ENCODE measurements at regions not wholly inside any gene's neighbourhood (a gene's known extent, or its start where the extent isn't known, plus 50 kb on each side); places are given as distances from the start of the nearest gene placed in this dataset.

DNA sequence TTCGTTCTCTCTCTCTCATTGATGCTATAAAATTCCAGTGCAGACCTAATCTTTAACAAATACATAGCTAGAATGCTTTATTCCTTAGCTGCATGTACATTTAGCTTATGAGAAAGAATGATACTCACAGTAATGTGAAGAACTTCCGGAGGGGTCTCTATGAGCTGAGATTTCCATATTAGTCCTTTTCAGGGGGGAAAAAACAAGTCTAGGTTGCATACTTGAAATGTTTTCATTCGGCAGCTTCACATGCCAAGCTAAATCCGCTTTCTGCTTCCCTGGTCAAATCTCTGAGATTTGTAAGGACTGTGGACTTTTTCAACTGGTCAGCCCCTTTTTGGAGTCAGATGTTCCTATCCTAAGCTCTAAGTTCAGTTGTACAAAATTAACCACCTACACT lies 111.5 kb upstream of the COL8A1 start:
- Mint-ChIP-seq H3K9me3 (ENCODE audit: unreplicated experiment) (peaks cover 17% of the 10 kb centered on the region), H3K4me1 (ENCODE audit: insufficient read depth, unreplicated experiment) (no peaks in the 10 kb centered on the region), H3K36me3 (ENCODE audit: insufficient read depth, unreplicated experiment) (no peaks in the 10 kb centered on the region), H3K4me3 (ENCODE audit: unreplicated experiment) (no peak overlapping the region), H3K27me3 (ENCODE audit: insufficient read depth, unreplicated experiment) (no peaks in the 10 kb centered on the region), H3K27ac (ENCODE audit: low read depth, unreplicated experiment) (no peak overlapping the region)
- no TSS peak for BruUV-seq (replicated peaks)
- POLR2A ChIA-PET, result interaction anchor here (0.6 to 0.7 kb wide), 2 partner anchors 9 to 486 kb away, joined by 3 read pairs; no protein-coding TSS in a partner anchor
- CTCF ChIA-PET, result interaction anchor here (0.6 to 1.5 kb wide), 4 partner anchors 9 to 265 kb away, joined by 3 to 6 read pairs (median 5); no protein-coding TSS in a partner anchor
- intact Hi-C loops (cut with micrococcal nuclease), result no loop called here
- TF ChIP-seq, protein P1, sequence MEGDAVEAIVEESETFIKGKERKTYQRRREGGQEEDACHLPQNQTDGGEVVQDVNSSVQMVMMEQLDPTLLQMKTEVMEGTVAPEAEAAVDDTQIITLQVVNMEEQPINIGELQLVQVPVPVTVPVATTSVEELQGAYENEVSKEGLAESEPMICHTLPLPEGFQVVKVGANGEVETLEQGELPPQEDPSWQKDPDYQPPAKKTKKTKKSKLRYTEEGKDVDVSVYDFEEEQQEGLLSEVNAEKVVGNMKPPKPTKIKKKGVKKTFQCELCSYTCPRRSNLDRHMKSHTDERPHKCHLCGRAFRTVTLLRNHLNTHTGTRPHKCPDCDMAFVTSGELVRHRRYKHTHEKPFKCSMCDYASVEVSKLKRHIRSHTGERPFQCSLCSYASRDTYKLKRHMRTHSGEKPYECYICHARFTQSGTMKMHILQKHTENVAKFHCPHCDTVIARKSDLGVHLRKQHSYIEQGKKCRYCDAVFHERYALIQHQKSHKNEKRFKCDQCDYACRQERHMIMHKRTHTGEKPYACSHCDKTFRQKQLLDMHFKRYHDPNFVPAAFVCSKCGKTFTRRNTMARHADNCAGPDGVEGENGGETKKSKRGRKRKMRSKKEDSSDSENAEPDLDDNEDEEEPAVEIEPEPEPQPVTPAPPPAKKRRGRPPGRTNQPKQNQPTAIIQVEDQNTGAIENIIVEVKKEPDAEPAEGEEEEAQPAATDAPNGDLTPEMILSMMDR (IDR thresholded peaks at IDR 0.05; ENCODE audit: unreplicated experiment), result no peak
- DNase-seq (ENCODE audit: unreplicated experiment), result no peak

DNA sequence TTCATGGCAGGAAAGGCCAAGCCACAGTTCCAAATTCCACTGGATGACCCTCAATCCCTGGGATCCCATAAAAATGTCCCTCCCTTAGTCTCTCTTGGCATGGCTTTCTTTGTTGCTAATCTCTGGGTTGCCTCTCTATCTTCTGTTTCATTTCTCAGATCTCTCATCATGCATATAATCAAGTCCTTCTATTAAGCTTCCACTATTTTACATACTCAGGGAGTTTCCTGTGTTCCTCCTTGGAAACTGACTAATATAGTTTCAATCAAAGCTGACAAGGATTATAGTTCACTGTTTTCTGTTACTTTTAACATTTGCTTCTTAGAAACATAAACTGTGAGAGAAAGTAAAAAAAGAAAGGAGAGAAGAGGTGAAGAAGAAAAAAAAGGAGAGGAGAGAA lies 113.8 kb upstream of the COL8A1 start:
- Mint-ChIP-seq H3K4me3 (ENCODE audit: unreplicated experiment) (no peak overlapping the region), H3K36me3 (ENCODE audit: insufficient read depth, unreplicated experiment) (no peaks in the 10 kb centered on the region), H3K27ac (ENCODE audit: low read depth, unreplicated experiment) (no peak overlapping the region), H3K4me1 (ENCODE audit: insufficient read depth, unreplicated experiment) (no peaks in the 10 kb centered on the region), H3K9me3 (ENCODE audit: unreplicated experiment) (peaks cover 23% of the 10 kb centered on the region), H3K27me3 (ENCODE audit: insufficient read depth, unreplicated experiment) (no peaks in the 10 kb centered on the region)
- POLR2A ChIA-PET, result interaction anchor here (0.7 kb wide), 1 partner anchor 320 kb away, joined by 3 read pairs; no protein-coding TSS in a partner anchor
- no TSS peak for BruUV-seq (replicated peaks)
- CTCF ChIA-PET, result no interaction called here
- DNase-seq (ENCODE audit: unreplicated experiment), result no peak
- TF ChIP-seq, protein P1 (IDR thresholded peaks at IDR 0.05; ENCODE audit: unreplicated experiment), result no peak
- intact Hi-C loops (cut with micrococcal nuclease), result no loop called here

DNA sequence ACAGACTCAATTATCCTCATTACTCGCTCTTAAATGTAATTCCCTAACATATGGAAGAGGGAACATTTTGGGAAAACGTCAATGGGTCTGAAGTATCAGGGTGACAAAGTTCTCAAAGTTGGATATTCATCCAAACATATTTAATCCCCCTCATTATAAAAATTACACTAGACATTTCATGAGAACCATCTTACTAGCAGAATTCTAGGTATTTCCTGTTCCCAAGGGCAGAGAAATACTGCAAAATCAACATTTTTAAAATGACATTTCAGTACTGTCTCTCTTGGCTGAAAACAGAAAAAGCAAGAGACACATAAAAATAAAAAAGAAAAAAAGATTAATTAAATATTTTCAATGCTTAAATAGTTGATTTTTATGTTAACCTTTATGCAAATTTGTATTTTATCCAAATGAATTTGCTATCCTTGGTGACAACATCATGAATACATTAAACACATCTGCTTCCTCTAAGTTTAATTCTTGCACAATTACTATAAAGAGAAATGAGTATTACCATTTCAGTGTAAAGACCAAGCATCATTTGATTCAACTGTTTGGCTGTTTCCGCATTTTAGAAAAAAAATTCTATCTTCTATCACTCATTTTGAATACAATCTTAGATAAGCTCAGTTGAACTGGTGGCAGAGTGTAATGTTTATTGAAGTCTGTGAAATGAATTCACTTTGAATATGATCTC lies 114.8 kb upstream of the COL8A1 start:
- Mint-ChIP-seq H3K36me3 (ENCODE audit: insufficient read depth, unreplicated experiment) (no peaks in the 10 kb centered on the region), H3K27me3 (ENCODE audit: insufficient read depth, unreplicated experiment) (no peaks in the 10 kb centered on the region), H3K27ac (ENCODE audit: low read depth, unreplicated experiment) (no peak overlapping the region), H3K9me3 (ENCODE audit: unreplicated experiment) (peaks cover 23% of the 10 kb centered on the region), H3K4me3 (ENCODE audit: unreplicated experiment) (no peak overlapping the region), H3K4me1 (ENCODE audit: insufficient read depth, unreplicated experiment) (no peaks in the 10 kb centered on the region)
- POLR2A ChIA-PET, result interaction anchor here (0.5 to 0.7 kb wide), 2 partner anchors 44 to 497 kb away, joined by 3 read pairs; no protein-coding TSS in a partner anchor
- TF ChIP-seq, protein P1 (IDR thresholded peaks at IDR 0.05; ENCODE audit: unreplicated experiment), result no peak
- DNase-seq (ENCODE audit: unreplicated experiment), result no peak
- intact Hi-C loops (cut with micrococcal nuclease), result no loop called here
- CTCF ChIA-PET, result interaction anchor here (1.0 to 1.5 kb wide), 2 partner anchors 10 to 23 kb away, joined by 3 to 4 read pairs; no protein-coding TSS in a partner anchor
- no TSS peak for BruUV-seq (replicated peaks)

DNA sequence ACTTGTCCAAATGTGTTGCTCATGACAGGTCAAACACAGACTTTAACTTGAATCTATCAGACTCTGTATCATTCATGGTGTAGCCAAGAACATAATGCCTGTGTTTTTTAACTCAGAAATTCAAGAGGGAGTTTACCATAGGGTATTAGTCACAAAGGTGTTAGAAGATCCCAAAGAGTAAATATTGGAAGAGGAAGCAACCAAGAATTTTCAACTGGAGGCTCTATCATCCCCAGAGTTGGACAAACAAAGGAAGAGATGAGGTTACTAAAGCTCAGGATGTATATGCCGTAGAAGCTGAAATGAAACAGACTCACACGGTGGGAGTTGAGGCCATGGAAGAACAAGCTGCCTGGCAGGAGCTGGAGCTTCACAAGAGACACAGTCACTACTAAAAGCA lies 116.2 kb upstream of the COL8A1 start:
- Mint-ChIP-seq H3K27me3 (ENCODE audit: insufficient read depth, unreplicated experiment) (no peaks in the 10 kb centered on the region), H3K4me1 (ENCODE audit: insufficient read depth, unreplicated experiment) (no peaks in the 10 kb centered on the region), H3K4me3 (ENCODE audit: unreplicated experiment) (no peak overlapping the region), H3K9me3 (ENCODE audit: unreplicated experiment) (peaks cover 23% of the 10 kb centered on the region), H3K27ac (ENCODE audit: low read depth, unreplicated experiment) (no peak overlapping the region), H3K36me3 (ENCODE audit: insufficient read depth, unreplicated experiment) (no peaks in the 10 kb centered on the region)
- POLR2A ChIA-PET, result interaction anchor here (1.0 kb wide), 1 partner anchor 10 kb away, joined by 3 read pairs; no protein-coding TSS in a partner anchor
- DNase-seq (ENCODE audit: unreplicated experiment), result no peak
- BruUV-seq (replicated peaks), result no TSS peak
- TF ChIP-seq, protein P1 (IDR thresholded peaks at IDR 0.05; ENCODE audit: unreplicated experiment), result no peak
- CTCF ChIA-PET, result interaction anchor here (0.6 to 1.5 kb wide), 5 partner anchors 10 to 145 kb away, joined by 3 to 5 read pairs (median 4); no protein-coding TSS in a partner anchor
- intact Hi-C loops (cut with micrococcal nuclease), result no loop called here

Measured in MCF 10A (cell line).